Caki2 (cell line): ENCODE measurements at regions not wholly inside any gene's neighbourhood (a gene's known extent, or its start where the extent isn't known, plus 50 kb on each side); places are given as distances from the start of the nearest gene placed in this dataset.
"Not testable (repeated sequence)": the region's sequence is repeated elsewhere in the genome, so short reads cannot be mapped to it uniquely, and the experiment has no call there.

Source experiments
- DNase-seq: peaks from one replicate; pipeline ENCODE4 v3.0.0-alpha.2; 2015; ENCODE audit warnings: low read depth
- in situ Hi-C: cut with HindIII; loops from 2 replicates; pipeline ENCODE4 v1.10.0; 2016; ENCODE audit warnings: low sequenced_read_pairs, low pct_unique_long_range_greater_than_20kb, mixed read lengths

DNA sequence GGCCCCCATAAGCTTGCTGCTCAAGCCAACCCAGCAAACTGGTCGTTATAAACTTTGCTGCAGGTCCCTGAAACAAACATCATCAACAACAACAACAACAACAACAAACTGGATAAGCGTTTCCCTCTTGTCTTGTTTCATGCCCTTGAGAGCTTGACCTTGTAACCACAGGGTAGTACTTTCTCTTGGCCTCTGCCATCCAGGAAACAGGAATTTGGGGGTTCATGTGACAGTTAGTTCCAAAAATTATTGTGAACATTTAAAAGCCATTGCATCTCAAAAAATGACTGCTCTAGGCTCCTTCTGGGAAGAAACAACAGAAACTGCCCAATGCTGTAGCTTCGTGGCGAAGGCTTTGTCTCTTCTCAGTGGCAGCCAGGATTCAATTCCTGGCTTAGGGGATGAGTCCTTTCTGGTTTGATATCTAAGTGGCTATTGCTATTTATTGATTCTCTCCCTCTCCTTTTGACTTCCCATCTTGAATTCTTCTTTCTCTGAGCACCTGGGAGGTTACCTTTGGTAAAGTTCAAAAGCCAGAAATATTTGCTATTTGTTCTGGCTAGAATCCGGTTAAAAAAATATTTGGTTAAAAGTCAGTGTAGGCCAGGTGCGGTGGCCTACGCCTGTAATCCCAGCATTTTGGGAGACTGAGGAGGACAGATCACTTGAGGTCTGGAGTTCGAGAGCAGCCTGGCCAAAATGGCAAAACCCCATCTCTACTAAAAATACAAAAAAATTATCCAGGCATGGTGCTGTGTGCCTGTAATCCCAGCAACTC, 52.0 kb upstream of the CPM start:
- in situ Hi-C loops, result no loop called here
- DNase-seq, result no peak

DNA sequence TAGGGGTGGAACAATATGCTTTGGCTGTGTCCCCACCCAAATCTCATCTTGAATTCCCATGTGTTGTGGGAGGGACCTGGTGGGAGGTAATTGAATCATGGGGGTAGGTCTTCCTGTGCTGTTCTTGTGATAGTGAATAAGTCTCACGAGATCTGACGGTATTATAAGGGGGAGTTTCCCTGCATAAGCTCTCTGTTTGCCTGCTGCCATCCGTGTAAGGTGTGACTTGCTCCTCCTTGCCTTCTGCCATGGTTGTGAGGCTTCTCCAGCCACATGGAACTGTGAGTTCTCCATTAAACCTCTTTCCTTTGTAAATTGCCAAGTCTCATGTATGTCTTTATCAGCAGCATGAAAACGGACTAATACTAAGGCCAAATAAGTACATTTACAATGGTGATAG, 64.6 kb upstream of the CPM start:
- in situ Hi-C loops, DNase-seq: not testable (repeated sequence)

DNA sequence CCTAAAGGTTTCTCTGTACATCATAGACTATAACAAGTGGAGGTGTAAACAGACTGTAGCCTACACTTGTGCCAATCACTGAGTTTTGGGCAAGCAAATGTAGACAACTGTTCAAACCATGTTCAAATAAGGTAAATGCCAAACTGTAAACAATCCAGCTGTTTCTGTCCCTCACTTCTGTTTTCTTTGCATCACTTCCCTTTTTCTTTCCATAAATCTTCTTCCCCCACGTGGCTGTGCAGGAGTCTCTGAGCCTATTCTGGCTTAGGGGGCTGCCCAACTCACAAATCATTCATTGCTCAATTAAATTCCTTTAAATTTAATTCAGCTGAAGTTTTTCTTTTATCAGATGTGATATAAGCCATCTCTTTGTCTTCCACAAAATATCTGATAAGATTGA, 65.1 kb upstream of the CPM start:
- in situ Hi-C loops, result no loop called here
- DNase-seq, result no peak

DNA sequence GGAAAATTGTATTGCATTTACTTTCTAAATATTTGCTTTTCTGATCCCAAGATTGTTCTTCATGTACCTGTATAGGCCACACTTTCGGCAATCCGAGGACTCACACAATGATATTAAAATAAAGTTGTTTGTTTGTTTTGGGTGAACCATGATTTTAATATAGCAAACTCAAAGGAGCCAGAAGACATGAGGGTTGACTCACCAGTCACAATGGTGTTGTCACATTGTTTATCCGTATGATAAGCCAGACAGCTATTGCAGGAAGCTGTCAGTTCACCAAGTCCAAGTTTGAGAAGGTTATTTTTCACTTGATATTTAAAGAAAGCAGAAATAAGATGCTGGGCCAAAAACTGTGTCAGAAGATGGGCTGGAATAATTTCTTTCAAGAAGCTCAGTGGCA, 67.1 kb upstream of the CPM start:
- in situ Hi-C loops, result no loop called here
- DNase-seq, result no peak

DNA sequence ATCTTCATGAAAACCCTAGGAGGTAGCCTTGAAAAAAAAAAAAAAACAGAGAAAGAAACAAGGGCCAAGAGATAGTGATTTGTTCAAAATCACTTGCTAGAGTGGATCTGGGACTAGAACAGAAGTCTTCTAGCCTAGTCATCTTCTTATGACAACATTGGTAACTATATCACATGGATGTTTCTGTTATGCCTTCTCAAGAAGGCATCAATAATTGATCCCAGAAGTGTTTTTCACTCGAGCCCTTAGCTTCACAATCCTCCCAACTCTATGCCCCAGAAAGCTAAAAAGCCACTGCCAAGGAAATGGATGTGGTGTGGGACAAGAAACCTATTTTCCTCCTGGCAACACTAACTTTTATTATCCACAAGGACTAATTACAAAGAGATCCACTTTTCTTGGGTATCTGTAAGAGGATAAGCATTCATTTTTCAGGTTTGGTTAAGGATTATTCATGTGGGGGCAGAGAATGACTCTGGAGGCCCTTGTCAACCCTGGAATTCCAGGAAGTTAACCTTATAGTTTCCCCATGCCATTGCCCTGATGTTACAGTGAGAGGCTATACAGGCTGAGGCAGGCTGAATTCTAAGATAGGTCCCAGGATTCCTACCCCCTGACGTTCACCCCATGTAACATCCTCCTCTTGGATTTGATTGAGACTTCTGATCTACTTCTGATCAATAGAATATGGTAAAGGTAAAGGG, 67.7 kb upstream of the CPM start:
- in situ Hi-C loops, result no loop called here
- no peak for DNase-seq

DNA sequence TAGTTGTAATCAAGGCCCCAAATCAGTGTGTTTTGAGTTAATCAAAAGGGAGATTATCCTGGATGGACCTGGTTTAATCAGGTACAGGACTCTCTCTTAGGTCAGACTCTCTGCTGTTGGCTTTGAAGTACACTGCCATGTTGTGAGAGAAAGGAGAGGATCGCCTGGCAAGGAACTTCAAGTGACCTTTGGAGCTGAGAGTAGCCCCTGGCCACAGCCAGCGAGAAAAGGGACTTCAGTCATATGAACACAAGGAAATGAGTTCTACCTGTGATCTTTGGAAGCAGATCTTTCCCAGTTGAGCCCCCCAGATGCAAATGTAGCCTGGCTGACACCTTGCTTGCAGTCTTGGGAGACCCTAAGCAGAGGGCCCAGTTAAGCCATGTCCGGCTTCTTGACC, 68.3 kb upstream of the CPM start:
- DNase-seq, result no peak
- in situ Hi-C loops, result no loop called here

DNA sequence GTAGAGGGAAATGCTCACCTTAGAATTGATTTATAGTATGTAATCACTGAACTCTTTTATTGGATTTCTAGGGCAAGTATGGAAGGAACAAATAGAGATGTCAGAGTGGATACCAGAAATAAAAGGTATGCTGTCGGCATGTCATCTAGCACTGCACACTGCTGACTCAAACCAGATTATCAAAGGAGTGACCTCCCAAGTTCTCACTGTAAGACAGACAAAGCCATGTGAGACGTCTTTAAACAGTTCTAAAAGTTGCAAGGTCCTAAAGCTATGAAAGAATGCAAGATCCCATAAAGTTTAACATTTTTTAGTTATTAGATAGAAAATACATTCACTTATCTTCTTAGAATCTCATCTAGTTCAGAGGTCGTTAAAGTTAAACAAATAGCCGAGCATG, 70.0 kb upstream of the CPM start:
- DNase-seq, result no peak
- in situ Hi-C loops, result no loop called here

DNA sequence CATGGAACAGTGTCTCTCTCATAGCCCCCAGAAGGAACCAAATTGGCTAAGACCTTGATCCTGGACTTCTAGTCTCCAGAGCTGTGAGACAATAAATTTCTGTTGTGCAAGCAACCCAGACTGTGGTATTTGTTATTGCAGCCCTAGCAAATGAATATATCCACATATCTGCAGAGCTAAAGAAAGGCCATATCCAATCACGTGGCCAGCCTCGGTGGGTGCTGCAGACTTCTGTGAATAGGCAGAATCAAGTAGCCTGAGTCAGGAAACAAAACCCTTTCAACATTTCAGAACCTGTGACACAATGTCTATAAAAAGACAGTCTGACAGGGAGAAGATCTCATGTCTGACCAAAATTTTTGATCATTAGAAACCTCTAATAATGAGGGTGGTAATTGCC, 71.0 kb upstream of the CPM start:
- no peak for DNase-seq
- in situ Hi-C loops, result no loop called here

DNA sequence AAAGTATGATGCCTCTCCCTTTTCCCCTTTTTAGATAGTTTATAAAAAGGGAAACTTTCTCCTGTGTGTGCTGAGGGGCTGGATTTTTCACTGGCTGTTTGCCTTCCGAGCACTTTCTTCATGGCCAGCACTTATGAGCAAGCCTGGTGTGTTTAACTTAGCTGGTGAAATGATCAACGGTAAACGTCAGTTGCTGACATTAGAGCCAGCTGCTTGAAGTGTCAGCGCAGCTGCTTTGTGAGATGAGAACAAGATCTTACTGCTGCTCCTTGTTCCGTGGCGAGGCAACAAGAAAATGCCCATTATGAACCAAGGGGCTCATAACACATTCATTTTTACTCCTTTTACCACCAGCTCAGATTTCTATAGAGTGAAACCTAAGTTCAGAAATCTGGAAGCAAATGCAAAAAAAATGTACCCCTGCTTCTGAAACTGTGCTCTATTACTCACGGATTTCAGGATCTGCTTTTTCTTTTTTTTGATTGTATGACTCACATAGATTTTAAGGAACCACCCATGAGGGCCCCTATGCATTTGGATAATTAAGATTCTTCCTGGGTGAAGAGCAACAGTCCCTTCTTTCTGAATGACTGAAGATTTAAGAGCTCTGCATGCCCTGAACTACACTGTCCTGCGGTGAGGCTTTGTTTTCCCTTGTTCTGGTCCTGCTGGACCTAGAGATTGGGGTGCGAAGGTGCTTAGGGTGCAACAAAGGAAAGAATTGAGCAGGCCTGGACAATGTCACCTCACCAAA, 74.3 kb upstream of the CPM start:
- DNase-seq, result no peak
- in situ Hi-C loops, result no loop called here

DNA sequence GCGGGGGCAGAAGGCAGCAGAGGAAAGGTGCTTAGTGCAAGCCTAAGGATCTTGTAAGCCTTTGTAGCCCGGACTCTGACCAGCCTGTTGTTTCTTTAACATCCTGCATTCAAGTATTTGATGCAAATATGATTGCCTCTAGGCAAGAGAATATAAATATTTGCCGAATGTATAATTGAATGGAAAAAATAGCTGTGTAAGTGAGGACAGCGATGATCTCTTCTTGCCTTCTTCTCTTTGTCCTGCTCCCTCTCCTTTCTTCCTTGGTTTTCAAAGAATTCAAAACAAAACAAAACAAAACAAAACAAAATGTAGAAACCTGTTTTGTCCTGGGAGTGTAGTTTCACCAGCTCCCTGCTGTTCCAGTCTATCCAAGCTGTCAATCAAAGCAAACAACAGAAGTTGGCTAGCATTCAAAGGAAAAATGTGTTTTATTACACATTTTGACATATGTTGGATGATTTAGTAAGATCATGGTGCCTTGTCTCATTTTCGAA, 74.9 kb upstream of the CPM start:
- in situ Hi-C loops, result no loop called here
- DNase-seq, result no peak

DNA sequence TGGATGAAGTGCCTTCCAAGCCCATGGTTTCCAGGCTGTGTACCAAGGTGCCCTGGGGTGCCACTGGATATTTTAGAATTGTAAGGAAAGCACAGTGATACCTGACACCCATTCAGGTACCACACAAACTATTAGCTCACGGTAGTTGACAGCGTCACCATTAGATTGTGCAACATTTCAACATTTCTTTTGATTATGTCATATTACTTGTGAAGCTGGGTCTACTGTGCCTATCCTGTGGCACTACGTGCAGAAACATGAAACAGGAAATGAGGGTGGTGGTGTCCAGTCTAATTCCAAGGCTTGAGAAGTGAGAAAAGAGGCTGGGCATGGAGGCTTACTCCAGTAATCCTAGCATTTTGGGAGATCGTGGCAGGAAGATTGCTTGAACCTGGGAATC, 75.5 kb upstream of the CPM start:
- DNase-seq, result no peak
- in situ Hi-C loops, result no loop called here

DNA sequence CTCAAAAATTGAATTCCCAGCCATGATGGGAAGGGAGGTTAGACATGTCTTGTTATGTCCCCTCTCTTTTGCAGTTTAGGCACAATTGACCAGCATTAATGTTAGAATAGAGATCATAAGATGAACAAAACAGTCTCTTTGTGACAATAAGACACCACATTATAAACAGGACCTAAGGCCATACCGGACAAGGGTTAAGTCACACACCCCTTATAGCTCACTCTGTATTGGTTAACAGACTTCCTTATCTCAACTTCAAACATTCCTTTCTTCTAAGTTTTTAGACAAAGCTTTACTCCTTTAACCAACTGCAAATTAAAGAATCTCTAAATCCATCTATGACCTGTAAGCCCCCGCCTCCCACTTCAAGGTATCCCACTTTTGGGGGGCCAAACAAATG, 81.1 kb upstream of the CPM start:
- in situ Hi-C loops, result no loop called here
- DNase-seq, result no peak

DNA sequence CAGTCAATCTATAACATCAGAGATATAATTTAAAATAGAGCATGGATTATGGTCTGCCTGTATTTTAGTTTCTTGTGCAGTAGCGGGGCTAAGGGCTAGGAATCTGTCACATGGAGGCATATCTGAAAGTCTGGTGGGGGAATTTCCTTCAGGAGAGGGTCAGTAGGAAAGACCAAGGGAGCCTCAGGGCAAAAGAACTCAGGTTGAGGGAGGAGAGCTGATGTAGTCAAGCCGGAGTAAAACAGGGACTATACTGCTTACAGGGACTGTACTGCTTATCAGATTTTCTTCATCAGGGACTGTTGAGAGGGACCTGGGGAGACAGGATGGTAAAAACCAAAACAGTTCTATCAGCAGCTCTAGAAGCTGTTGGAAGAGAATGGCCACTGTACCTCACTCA, 82.0 kb upstream of the CPM start:
- DNase-seq, result no peak
- in situ Hi-C loops, result no loop called here

DNA sequence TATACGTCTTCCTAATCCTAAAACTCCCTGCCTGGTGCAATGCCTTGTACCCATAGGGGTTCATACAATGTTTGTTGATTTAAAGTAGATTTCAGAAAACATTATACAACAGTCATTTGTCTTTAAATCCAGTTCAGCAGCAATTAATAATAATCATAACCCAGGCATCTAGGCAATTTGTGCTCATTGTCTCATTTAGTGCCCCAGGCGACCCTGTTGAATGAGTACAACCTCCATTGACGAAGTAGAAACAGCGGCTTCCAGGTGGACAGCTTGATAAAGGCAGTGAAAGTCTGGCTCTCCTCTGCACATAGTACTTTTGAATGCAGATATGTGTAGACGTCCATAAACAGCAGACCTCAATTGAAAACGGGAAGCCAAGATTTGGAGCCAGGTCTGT, 82.9 kb upstream of the CPM start:
- in situ Hi-C loops, result no loop called here
- no peak for DNase-seq

DNA sequence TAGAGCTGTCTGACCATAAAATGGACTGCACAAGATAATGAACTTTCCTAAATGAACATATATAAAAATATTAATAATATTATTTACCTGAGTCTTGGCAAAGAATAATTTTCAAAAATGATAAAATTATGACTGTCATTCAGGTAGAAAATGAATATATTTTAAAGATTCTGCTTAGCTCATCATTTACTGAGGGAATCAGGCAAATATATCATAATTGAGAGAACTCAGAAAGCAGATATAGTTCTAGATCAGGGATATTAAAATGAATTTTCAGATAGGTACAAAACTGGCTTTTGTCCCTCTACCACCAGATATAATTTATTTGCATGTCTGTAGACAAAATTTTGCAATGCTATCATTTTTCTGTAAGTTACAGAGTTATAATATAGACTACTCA, 86.1 kb upstream of the CPM start:
- no peak for DNase-seq
- in situ Hi-C loops, result no loop called here

DNA sequence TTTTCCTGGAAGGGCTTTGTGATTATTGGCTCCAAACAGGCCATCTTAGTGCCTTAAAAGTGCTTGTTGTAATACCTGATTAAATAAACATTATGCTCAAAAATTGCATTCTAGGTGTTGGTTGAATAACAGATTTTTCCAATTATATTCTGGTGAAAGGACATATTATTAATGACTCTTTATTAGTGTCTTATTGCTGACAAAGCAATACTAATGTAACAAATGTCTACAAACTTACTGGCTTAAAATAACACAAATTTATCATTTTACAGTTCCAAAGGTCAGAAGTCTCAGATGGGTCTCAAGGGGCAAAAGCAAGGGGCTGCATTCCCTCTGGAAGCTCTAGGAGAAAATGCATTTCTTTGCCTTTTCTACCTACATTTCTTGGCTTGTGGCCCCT, 86.9 kb upstream of the CPM start:
- no peak for DNase-seq
- in situ Hi-C loops, result no loop called here

DNA sequence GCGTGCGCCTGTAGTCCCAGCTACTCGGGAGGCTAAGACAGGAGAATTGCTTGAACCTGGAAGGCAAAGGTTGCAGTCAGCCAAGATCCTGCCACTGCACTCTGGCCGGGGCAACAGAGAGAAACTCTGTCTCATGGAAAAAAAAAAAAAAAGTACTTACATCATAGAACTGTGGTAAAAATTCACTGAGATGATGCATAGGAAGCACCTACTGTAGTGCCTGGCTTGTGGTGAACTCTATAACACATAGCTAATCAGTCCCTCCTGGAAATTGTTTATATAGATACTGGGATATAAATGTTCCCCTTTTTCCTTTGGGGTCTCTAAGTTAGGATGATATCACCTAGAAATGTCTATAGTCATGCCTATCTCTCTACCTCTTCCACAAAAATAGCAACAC, 89.7 kb upstream of the CPM start:
- DNase-seq, result peak; percentile 41

DNA sequence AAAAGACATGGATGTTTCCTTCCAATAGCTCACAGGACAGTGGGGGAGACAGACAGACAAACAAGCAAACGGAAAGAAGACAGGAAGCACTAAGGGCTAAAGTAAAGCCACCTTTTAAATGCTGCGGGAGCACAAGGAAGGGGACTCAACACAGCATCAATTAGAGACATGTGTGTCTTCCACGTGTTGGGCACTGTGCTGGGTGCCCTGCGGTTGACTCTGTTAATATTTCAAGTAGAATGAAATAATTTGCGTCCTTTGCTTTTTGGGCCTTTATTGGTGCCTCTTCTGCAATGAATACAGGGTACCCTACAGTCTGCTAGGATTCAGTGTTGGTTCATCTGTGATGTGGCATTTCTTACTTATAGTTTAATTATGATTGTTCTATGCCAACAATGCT, 90.9 kb upstream of the CPM start:
- in situ Hi-C loops, result no loop called here
- peak; percentile 70 for DNase-seq

More for the DNA sequence above, 89.7 kb upstream of the CPM start:
- in situ Hi-C loops, result no loop called here

DNA sequence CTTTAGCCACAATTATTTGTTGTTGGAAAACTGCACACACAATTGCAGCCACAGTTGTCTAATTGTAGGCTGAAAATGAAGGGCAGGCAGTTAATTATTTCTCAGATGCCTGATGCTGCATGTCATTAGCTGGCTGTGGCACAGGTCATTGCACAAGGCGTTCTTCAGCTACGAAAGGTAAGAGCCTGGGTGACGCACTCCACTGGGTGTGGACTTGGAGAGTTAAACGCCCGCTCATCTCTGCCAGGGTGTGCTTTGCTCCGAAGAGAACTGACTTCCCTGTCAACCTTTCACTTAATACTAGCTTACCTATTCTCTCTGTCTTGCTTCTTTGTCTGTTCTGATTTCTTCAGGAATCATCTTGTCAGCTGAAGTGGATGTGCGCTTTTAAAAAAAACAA, 91.4 kb upstream of the CPM start:
- in situ Hi-C loops, result no loop called here
- DNase-seq, result peak; percentile 97
